ENCODE measurements at regions not wholly inside any gene's neighbourhood (a gene's known extent, or its start where the extent isn't known, plus 50 kb on each side); places are given as distances from the start of the nearest gene placed in this dataset.
"Not testable (repeated sequence)": the region's sequence is repeated elsewhere in the genome, so short reads cannot be mapped to it uniquely, and the experiment has no call there.

DNA sequence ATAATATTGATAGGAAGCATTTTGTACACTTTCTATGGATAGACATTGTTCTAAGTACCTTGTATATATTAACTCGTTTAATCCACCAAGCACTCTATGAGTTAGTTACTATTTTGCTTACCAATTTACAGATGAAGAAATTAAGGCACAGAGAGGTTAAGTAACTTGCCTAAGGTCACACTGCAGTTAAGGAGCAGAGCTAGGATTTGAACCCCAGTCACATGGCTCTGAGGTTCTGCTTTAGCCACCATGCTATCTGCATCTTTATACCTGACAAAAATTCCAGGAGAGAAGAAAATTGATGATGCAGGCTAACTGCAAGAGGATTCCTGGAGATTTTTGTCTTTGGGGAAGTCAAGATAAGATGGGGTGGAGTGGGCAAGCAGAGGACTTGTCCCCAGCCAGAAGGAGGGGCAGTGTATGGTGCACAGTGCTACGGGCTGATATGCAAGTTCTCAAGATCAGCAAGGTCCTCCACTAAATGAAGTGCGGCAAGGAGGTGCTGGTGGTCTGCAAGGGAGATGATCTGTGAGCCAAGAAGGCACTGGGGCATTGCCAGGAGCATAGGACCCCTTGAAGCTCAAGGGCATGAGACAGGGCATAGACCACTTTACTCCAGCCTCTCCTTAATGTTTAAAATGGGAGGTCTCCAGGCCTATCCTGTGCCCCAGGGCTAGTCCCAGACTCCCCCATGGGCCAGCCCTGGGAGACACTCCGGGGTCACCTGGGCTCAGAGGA lies 430.6 kb downstream of the RPS24 start:
- no peak for DNase-seq

DNA sequence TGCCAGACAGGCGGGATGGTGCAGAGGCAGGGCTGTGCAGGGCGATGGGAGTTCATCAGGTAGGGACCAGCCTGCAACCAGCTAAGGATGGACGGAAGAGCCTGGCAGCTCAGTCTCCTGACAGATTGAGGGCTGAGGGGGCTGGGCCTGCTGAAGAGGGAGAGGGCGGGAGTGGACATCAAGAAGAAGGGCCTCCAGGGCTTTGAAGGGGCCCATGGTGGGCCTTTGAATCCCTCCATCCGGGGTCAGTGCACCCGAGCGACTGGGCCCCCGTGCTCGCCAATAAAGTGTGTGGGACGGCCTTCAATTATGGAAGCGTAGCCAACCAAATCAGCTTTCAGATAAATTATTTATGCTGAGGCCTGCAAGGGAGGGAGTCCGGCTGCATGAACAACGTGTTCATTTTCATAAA lies 431.2 kb downstream of the RPS24 start:
- DNase-seq = no peak

DNA sequence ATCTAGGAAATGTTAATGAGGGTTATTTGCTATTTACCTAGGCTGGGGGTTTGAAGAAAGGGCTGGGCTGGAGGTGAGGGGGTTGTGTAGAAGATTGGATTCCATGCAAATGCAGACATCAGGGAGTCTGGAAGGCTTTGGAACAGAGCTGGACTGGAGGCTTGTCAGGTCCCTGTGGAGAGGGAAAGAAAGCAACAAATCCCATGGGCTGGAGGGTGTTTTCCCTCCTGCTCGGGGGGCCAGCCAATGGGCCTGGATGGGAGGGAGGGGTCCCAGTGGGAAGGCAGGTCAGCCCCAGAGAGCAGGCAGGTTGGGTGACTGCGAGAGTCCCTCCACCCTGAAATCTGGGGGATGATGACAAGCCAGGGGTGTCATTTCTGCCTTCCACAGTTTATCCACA lies 431.8 kb downstream of the RPS24 start:
- DNase-seq = no peak

DNA sequence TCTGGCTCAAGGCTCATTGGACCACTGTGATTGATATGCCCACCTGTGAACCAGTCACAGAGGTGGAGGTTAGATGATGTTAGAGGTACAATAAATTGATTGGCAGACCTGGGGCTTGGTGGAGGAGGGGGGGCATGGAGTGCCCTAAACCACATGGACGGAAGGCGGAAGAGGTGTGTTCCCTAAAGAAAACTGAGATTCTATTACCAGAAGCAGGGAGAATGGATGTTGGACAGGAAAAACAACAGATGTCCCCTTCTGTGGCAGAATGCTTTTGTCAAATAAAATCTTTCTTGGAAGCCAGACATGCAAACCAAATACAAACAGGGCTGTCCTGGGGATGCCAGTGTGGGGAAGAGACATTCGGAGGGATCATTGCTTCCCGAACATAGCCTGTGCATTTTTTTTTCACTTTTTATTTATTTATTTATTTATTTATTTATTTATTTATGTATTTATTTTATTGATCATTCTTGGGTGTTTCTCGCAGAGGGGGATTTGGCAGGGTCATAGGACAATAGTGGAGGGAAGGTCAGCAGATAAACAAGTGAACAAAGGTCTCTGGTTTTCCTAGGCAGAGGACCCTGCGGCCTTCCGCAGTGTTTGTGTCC lies 433.9 kb downstream of the RPS24 start:
- no peak for DNase-seq

DNA sequence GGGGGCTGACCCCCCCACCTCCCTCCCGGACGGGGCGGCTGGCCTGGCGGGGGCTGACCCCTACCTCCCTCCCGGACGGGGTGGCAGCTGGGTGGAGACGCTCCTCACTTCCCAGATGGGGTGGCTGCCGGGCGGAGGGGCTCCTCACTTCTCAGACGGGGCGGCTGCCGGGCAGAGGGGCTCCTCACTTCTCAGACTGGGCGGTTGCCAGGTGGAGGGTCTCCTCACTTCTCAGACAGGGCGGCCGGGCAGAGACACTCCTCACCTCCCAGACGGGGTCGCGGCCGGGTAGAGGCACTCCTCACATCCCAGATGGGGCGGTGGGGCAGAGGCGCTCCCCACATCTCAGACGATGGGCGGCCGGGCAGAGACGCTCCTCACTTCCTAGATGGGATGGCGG lies 435.1 kb downstream of the RPS24 start:
- not testable (repeated sequence) for DNase-seq

DNA sequence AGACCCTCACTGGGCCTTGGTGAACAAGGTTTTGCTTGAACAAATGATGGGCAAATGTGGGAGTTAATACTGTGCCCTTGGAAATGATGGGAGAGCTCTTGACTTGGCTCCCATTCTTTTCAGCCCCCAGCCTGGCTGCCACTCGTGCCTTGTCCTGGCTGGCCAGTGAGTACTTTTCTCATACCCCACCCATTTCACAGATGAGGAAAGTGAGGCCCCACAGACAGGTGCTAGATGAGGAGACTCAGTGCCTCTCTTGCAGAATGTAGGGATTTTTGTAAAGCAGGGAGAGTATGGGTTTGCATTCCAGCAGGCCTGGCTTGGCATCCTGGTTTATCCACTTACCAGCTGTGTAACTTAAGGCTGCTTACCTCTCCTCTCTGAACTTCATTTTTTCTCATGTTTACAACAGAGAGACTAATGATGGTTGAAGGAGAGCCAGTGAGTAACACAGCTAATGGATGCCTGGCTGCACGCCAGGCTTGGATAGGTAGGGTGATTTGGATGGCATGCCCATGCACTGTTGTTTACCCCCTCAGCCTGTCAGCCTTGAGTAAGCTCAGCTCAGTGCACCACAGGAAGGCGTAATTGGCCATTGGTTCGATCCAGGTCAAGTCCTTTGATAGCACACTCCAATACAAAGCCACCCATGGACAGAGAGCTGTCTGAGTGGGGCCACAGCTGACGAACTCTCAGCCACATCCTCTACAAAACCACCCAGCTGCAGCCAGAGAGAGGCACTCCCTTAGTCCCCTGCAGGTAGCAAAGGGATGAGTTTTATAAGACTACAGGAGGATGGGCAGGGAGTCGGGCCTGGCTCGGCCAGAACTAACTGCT lies 436.8 kb downstream of the RPS24 start:
- no peak for DNase-seq

DNA sequence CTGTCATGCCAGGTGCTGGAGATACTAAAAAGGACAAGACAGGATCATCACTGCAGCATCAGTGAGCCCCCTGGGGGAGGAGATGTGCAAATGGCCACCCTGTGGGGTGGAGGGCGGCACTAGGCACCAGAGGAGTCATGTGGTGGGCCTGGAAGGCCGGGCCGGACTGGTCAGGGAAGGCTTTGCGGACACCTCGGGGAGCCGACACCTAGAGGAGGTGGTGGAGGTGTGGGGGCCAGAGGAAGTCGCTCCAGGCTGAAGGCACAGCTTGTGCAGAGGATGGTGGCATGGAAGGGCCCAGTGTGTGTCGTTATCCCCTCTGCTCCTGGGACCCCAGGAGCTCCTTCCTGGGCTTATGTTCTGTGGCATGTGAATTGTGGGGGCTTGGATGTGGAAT lies 437.7 kb downstream of the RPS24 start:
- DNase-seq = no peak

- DNase-seq = no peak
These were observed 438.3 kb downstream of the RPS24 start for GRCh38 chr10:78471723-78472550.

DNA sequence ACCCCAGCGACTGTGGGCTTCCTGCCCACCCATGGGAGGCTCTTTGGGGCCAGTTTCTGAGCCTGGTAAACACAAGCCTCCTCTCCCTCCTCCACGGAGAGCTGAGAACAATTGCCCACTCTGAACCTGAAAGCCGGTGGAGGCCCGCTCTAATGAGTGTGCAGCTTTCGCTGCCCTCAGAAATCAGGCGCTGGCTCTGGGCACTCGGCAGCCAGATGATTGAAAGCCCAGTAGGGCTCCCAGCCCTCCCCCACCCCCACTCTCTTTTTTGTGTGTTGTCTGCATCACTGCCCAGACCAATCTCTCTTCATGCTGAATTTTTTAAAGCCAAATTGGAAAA lies 438.9 kb downstream of the RPS24 start:
- DNase-seq = no peak

GRCh38 chr10:78473006-78473405 lies 439.3 kb downstream of the RPS24 start:
- DNase-seq = no peak

- no peak for DNase-seq
These were observed 441.1 kb downstream of the RPS24 start for GRCh38 chr10:78474743-78475142.

DNA sequence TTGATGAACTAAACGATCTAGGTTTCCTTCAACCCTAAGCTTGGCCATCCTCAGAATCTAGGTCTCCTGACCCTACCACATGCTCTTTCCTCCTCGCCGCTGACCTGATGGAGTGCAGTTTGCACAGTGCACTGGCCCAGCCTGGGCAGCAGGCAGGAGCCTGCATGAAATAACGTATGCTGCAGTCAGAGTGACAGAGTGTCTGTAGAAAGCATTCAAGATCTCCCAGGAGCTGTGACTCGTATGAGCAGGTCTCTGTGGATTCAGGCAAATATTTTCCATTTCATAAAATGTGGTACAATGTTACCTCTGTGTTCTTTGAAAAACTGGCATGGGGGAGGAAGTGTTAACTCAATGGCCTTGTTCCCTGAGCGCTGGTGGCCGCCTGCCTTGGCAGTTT lies 441.8 kb downstream of the RPS24 start:
- DNase-seq = no peak

- no peak for DNase-seq
These were observed 442.5 kb downstream of the RPS24 start for GRCh38 chr10:78476156-78476555.

DNA sequence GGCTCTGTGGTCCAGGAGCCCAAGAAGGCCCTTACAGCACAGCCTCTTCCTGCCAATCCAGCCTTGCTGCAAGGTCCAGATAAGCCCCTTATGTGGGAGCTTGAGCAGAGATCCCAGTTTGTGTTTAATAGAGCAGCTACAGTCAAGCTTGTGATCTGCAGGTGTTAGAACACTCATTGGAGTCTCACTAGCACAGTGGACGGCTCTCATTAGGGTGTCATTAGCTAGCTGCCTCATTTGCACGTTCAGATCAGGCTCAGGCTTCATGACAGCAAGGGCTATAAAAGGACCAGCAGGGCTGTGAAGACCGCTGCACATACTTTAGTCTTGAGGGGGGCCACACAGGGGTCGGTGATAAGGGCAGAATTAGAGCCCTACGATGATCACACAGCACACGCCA lies 443.2 kb downstream of the RPS24 start:
- no peak for DNase-seq

DNA sequence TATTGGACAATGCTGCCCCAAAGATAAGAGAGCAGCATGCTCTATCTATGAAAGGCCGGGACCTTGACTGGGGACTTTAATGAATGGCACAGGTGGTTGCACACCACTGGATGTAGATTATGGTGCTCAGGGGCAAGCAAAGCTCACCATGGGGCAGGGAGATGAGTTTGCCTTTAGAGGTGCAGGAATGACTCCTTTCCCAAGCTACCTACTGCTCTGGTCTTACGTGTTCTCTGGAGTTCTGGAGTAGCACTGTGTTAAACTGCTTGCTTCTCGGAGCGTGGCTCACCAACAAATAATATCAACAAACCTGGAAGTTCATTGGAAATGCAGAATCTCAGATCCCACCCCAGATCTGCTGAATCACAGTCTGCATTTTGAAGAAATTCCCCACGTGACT lies 445.3 kb downstream of the RPS24 start:
- DNase-seq = no peak

- DNase-seq = no peak
These were observed 445.8 kb downstream of the RPS24 start for GRCh38 chr10:78479467-78479866.

DNA sequence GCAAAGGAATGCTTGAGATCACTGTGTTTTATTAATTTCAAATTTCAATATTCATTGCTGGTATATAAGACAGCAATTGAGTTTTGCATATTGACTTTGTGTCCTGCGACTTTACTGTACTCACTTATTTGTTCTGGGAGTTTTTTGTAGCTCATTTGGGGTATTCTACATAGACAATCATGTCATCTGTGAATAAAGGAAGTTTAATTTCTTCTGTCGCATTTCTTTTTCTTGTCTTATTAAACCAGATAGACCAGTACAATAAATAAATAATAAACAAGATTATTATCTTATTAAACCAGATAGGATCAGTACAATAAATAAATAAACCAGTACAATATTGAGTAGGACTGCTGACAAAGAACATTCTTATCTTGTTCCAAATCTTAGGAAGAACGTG lies 448.2 kb downstream of the RPS24 start:
- no peak for DNase-seq

DNA sequence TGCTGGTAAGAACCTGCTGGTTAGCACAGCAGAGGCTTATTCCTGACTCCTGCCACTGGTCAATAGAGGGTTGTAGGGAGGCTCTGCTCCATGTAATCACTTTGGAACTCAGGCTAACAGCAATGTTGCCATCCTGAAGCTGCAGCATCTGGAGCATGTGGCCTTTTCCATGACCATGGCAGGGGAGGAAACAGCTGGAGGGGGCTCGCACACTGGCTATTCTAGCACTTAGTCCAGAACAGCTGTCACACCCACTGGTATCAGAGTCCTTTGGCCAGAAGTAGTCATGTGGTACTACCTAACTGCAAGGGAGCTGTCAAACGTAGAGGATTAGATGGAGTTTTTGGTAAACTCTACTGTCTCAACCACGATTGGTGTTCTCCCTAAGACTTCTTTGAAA lies 450.0 kb downstream of the RPS24 start:
- DNase-seq = no peak

GRCh38 chr10:78489034-78489433 lies 455.4 kb downstream of the RPS24 start:
- no peak for DNase-seq

DNA sequence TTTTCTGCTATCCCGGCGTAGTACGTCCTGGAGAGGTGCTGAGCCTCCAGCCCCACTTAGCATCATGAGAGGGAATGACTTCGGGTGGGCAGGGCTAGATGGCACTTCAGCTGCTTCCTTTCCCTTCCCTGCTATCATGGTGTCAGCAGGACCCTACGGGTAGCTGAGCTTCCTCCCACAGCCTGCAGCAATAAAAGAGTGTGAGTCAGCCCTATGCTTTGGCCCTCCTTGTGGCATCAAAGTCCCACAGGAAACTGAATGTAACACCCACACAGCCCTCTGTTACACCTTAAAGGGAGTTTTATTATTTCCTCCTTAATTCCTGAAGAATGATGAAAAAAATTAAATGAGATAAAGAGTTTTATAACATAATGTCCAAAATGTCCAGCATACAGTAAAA lies 458.1 kb downstream of the RPS24 start:
- no peak for DNase-seq

DNA sequence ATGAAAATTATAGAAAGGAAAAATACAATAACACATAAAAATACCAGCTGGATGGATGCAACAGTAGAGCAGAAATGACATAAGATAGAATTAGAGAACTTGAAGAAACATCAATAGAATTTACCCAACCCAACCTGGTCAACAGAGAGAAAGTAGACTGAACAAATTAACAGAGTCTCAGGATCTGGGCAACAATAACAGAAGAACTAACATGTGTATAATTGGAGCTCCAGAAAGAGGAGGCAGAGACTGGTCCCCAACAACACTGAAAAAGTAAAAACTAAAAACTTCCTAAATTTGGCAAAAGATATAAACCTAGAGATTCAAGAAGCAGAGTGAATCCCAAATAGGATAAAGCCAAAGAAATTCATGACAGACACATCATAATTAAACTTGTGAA lies 458.8 kb downstream of the RPS24 start:
- no peak for DNase-seq

GRCh38 chr10:78494179-78494578 lies 460.5 kb downstream of the RPS24 start:
- no peak for DNase-seq

DNA sequence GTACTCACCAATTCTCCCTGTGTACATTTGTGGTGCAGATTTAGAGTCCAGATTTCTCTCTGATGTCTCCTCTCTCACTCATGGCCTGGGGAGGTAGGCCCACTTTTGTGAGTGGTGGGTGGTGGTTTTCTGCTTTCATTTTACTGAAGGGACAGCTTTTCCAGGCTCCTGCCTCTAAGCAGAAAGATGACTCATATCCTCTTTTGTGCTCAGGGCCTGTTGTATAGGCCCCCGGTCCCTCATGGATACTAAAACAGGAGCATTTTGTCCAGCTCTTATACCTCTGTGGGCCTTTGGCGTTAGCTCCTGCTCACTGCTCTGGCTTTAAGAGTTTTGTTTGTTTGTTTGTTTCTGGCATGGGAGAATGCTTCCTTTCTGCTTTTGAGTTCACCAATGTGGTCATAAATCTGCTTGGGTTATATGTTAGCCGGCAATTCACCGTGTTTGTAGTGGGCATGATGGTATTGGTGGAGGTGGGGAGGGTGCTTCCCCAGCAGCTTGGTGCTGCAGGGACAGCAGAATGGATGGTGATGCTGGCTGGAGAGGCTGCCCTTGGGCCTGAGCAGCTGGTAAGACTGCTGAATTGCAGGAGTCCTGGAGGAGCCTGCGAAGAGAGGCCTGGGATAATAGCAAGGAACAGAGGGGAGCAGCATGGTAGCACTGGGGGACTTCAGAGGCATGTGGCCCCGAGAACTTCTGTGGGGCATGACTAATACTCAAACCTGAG lies 468.7 kb downstream of the RPS24 start:
- no peak for DNase-seq

Data from amniotic stem cell (primary cell).